Suppressor macrophage (primary cell): ENCODE measurements at regions not wholly inside any gene's neighbourhood (a gene's known extent, or its start where the extent isn't known, plus 50 kb on each side); places are given as distances from the start of the nearest gene placed in this dataset.

Experiments
- DNase-seq, 4 experiments: peaks; one replicate each; pipeline ENCODE4 v3.0.0-alpha.2; 2020 to 2022

DNA sequence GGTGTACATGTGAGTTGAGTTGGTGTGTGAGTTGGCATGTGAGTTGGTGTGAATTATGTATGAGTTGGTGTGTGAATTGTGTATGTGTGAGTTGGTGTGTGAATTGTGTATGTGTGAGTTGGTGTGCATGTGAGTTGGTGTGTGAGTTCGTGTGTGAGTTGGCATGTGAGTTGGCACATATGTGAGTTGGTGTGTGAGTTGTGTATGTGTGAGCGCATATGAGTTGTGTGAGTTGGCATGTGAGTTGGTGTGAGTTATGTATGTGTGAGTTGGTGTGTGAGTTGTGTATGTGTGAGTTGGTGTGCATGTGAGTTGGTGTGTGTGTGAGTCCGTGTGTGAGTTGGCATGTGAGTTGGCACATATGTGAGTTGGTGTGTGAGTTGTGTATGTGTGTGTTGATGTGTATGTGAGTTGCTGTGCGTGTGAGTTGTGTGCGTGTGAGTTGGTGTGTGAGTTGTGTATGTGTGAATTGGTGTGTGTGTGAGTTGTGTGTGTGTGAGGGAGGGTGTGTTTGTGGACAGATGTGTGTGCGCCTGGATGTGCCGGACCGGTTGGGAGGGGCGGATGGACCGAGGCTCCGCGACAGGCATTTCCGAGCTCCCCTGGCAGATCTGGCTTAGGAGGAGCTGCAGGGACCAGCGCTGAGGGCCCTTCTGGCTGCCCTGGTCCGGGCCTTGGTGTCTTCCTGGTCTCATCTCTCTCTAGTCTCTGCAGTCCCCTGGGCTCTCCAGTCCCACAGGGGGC lies 162.5 kb upstream of the IER5L start:
- peak in 2 of 4 experiments; percentile 41 to 46 for DNase-seq

DNA sequence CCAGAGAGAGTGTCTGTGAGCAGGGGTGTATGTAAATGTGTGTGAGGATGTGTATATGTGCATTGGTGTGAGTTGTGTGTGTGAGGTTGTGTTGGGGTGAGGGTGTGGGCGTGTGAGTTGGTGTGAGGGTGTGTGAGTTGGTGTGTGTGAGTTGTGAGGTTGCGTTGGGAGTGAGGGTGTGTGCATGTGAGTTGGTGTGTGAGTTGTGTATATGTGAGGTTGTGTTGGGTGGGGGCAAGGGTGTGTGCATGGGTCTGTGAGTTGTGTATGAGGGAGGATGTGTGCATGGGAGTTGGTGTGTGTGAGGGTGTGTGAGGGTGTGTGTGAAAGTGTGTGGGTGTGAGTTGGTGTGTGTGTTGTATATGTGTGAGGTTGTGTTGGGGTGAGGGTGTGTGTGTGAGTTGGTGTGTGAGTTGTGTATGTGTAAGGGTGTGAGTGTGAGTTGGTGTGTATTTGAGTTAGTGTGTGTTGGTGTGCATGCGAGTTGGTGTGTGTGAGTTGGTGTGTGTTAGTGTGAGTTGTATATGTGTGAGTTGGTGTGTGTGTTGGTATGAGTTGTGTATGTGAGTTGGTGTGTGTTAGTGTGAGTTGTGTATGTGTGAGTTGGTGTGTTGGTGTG lies 161.6 kb upstream of the IER5L start:
- DNase-seq: no peak

- peak; percentile 69 to 84 (median 80) for DNase-seq
Observed at GRCh38 chr9:129338724-129339430, 160.8 kb upstream of the IER5L start.

GRCh38 chr9:129337336-129338140 lies 159.5 kb upstream of the IER5L start:
- no peak for DNase-seq

DNA sequence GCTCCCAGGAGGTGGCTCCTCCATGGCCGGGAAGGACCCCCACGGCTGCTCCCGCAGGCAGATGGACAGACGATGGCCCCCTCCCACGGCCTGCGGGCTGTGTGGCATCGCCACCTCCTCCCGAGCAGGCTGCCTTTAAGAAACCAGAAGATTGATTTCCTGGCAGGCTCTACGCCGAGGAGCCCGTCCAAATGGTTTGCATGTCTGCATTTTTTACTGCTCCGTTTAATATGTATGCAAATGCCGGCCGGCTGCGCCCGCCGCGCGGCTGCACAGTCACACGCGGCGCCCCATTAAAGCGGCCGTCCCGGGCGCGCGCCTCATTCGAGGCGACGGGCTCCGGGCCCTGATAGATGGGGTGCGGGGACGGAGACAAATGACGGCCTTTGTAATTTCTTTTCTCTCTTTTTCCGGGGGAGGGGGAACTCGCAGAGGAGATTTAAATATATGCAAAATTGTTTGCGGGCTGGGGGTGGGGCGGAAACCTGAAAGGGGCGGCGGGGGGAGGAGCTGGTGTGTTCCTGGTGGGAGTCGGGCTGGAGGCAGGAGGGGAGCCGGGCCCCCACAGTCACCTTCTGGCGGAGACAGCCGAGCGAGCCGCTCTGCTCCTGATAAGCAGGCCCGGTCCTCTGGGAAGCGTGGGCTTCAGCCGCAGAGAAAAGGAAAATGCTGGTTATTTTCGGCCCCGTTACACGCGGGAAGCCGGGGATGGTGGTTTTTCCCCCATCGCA lies 158.7 kb upstream of the IER5L start:
- peak; percentile 45 to 76 (median 57) for DNase-seq

- no peak for DNase-seq
Observed at GRCh38 chr9:129336130-129336528, 158.1 kb upstream of the IER5L start.

GRCh38 chr9:129335464-129336129 lies 157.5 kb upstream of the IER5L start:
- DNase-seq: peak; percentile 78 to 92 (median 90)

- DNase-seq: peak; percentile 94 to 97 (median 97)
Observed at GRCh38 chr9:129334105-129334935, 156.3 kb upstream of the IER5L start.

GRCh38 chr9:129333617-129334104 lies 155.6 kb upstream of the IER5L start:
- DNase-seq: peak in 1 of 4 experiments; percentile 82

GRCh38 chr9:129332581-129332980 lies 154.5 kb upstream of the IER5L start:
- no peak for DNase-seq

- no peak for DNase-seq
Observed at GRCh38 chr9:129331772-129332500, 153.9 kb upstream of the IER5L start.

DNA sequence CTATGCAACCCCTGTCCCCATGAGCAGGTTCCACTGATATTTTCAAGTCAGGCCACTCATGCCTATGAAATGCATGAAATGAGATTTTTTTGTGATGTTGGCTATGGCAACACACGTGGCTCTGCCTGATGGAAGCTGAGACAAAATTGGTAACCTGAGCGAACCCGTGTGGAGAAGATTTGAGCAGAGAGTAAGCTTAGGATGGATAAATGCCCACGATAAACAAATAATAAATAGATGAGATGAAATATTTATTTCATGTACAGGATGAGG lies 153.4 kb upstream of the IER5L start:
- DNase-seq: no peak

DNA sequence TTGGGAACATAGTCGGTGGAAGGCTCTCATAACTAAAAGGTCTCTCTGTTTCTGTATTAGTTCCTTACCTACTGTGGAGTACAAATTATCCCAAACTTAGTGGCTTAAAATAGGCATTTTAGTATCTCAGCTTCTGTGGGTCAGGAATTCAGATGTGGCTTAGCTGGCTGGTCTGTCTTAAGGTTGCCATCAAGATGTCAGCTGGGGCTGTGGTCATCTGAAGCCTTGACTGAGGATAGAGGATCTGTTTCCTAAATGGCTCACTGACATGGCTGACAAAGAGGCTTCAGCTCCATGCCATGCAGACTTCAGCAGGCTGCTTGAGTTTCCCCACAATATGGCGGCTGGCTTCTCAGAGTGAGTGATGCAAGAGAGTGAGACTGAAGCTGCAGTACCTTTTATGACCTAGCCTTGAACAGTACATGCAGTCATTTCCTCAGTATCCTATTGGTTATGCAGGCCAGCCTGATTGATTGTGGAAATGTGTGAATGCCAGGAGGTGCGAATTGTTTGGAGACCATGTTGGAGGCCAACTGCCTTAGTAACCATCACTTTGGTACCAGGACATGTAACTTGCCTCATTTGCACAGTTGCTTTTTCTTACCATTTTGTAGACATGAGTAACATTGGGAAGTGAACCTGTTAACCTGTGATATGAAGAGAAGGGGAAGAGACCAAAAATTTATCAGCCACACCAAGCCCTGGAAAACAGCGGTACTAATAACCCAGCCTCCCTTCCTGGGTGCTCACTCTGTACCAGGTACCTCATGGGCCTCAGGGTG lies 152.8 kb upstream of the IER5L start:
- DNase-seq: peak in 1 of 4 experiments; percentile 37

DNA sequence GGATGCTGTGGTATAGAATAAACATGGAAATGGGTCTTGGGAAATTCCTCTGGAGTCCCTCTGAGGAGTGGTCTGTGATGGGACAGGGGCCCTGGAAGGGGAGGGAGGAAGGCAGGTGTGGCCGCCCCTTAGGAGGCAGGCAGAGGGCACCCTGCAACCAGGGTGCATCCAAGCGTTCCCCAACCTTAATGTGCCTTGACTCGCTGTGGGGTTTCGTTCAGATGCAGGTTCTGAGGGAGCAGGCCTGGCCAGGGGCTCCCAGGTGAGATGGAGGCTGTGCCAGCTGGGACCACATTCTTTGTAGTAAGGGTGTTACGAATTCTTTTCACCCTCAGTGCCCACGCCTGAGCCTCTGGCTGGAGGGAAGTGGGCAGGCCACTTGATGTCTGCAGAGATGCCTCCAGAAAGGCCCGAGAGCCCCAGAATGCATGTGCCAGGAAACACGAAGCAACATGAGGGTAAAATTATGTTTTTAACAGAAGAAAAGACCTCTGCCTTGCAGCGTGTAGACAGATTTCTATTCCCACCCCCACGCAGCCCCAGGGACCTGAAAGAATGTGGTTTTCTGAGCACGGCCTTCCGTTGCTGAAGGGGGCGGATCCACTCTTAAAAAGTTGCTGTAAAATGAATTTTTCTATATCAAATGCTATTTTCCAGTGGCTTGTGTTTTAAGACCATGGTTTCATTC lies 150.4 kb upstream of the IER5L start:
- DNase-seq: peak in 3 of 4 experiments; percentile 41 to 56 (median 54)

GRCh38 chr9:129327552-129328328 lies 149.7 kb upstream of the IER5L start:
- DNase-seq: peak; percentile 55 to 80 (median 76)

GRCh38 chr9:129326061-129327005 lies 148.3 kb upstream of the IER5L start:
- no peak for DNase-seq
